K562 (cell line): ENCODE measurements at regions not wholly inside any gene's neighbourhood (a gene's known extent, or its start where the extent isn't known, plus 50 kb on each side); places are given as distances from the start of the nearest gene placed in this dataset.

Source experiments
- ATAC-seq: fragments of 200-7000 bp; cut with Tn5 transposase; 3 replicates; pipeline ENCODE4 v1.9.1; 2020; ENCODE audit warnings: moderate library complexity
- BruUV-seq: library from RNA; stranded (reverse); fragments of 400-500 nt; replicated peaks from 2 replicates; lab custom pipeline; 2021; lab: Mats Ljungman, UMichigan
- CTCF ChIA-PET: fragments of 300-600 bp; formaldehyde crosslinking; extraction: SDS; loops from one replicate; lab custom pipeline; 2021; ENCODE audit warnings: low intra/inter-chr PET ratio; lab: Yijun Ruan, JAX
- POLR2A ChIA-PET: fragments of 300-600, 350-650 bp; sonication (Branson Sonifier 250); formaldehyde crosslinking; extraction: SDS; loops from one replicate; lab custom pipeline; 2021; ENCODE audit warnings: antibody characterized with exemption, inconsistent platforms; lab: Yijun Ruan, JAX
- DNase-seq, 4 experiments: peaks; one replicate each; pipeline versions ENCODE4 v3.0.0 to v3.0.0-alpha.2; 2011 to 2018; ENCODE audit warnings: low spot score in 3 of 4, mixed read lengths in 3 of 4; ENCODE audit errors: extremely low read depth in 1 of 4
- FAIRE-seq: peaks from 2 replicates; lab custom pipeline; 2011; peaks lifted over from hg19 to GRCh38; lab: Jason Lieb, UNC
- H2AFZ ChIP-seq: 2 replicates; pipeline ENCODE4 v1.6.0; 2011; ENCODE audit warnings: low read depth, low read length, control low read depth, inconsistent platforms
- H3K27ac ChIP-seq: fragments of 200-600 bp; 3 replicates; pipeline ENCODE4 v1.8.0; 2011; ENCODE audit warnings: low read depth, mild to moderate bottlenecking, control low read depth, inconsistent platforms, low read length, moderate library complexity, mixed read lengths; ENCODE audit errors: extremely low read depth
- H3K27me3 ChIP-seq, 2 experiments: fragments of 300-600 bp in 1 of 2; 2 replicates in 1 of 2; 3 replicates in 1 of 2; pipeline versions ENCODE4 v1.6.0 to v1.8.0; 2011; ENCODE audit warnings: inconsistent platforms in 2 of 2, low read length in 2 of 2, mild to moderate bottlenecking in 1 of 2, mixed read lengths in 1 of 2, moderate library complexity in 1 of 2; ENCODE audit not compliant: control insufficient read depth in 2 of 2, insufficient read depth in 2 of 2
- H3K36me3 ChIP-seq: fragments of 300-600 bp; 3 replicates; pipeline ENCODE4 v1.8.0; 2011; ENCODE audit warnings: mild to moderate bottlenecking, low read length, inconsistent platforms; ENCODE audit not compliant: control insufficient read depth, insufficient read depth
- H3K4me1 ChIP-seq, 2 experiments: fragments of 200-600 bp in 1 of 2; replicated peaks in 1 of 2; 2 replicates in 1 of 2; 3 replicates in 1 of 2; pipeline versions ENCODE4 v1.5.1 to v1.8.0; 2011; ENCODE audit warnings: inconsistent platforms in 2 of 2, low read length in 2 of 2, mild to moderate bottlenecking in 1 of 2, mixed read lengths in 1 of 2, moderate library complexity in 1 of 2; ENCODE audit not compliant: control insufficient read depth in 2 of 2, insufficient read depth in 2 of 2
- H3K4me2 ChIP-seq: 2 replicates; pipeline ENCODE4 v1.6.1; 2011; ENCODE audit warnings: low read length, control low read depth, inconsistent platforms, mixed read lengths; ENCODE audit not compliant: insufficient read depth
- H3K4me3 ChIP-seq: fragments of 200-600 bp; sonication (generic), shearing (Covaris generic); 2 replicates; pipeline ENCODE4 v1.5.1; 2016; ENCODE audit warnings: control low read depth, inconsistent platforms
- H3K79me2 ChIP-seq: fragments of 200-600 bp; 3 replicates; pipeline ENCODE4 v1.8.0; 2011; ENCODE audit warnings: low read length, inconsistent platforms; ENCODE audit not compliant: control insufficient read depth, insufficient read depth
- H3K9ac ChIP-seq, 2 experiments: 2 replicates each; pipeline versions ENCODE4 v1.6.0 to v1.6.1; 2011; ENCODE audit warnings: low read depth in 2 of 2, low read length in 2 of 2, control low read depth in 1 of 2, inconsistent platforms in 1 of 2, mild to moderate bottlenecking in 1 of 2, mixed read lengths in 1 of 2; ENCODE audit not compliant: insufficient read depth in 1 of 2
- H3K9me1 ChIP-seq: one replicate; pipeline ENCODE4 v1.6.0; 2011; ENCODE audit warnings: inconsistent platforms, mild to moderate bottlenecking, low read length, moderate library complexity; ENCODE audit not compliant: control insufficient read depth, insufficient read depth
- H3K9me3 ChIP-seq: replicated peaks from 2 replicates; pipeline ENCODE4 v1.5.1; 2011; ENCODE audit warnings: low read depth, low read length, inconsistent platforms; ENCODE audit not compliant: control insufficient read depth, insufficient read depth
- H4K20me1 ChIP-seq: replicated peaks from 2 replicates; pipeline ENCODE4 v1.6.1; 2011; ENCODE audit warnings: low read length, inconsistent platforms, mixed read lengths; ENCODE audit not compliant: control insufficient read depth, insufficient read depth
- ASH1L ChIP-seq: fragments of 450-650 bp; IDR thresholded peaks from 2 replicates; pipeline ENCODE4 v1.6.1; 2018; ENCODE audit warnings: borderline replicate concordance, mild to moderate bottlenecking, low read depth; ENCODE audit not compliant: partially characterized antibody
- FOXA3 ChIP-seq, 2 experiments: fragments of 450-650 bp in 1 of 2; sonication (generic) in 1 of 2; formaldehyde crosslinking; IDR thresholded peaks in 1 of 2; conservative IDR thresholded peaks in 1 of 2; 2 replicates each; pipeline versions ENCODE4 v1.4.0 to v1.8.0; 2020 to 2022; ENCODE audit warnings: mild to moderate bottlenecking in 2 of 2, missing genetic modification reagents in 1 of 2
- SMARCB1 ChIP-seq: IDR thresholded peaks from 2 replicates; pipeline ENCODE4 v1.6.1; 2011; ENCODE audit warnings: improper control_type of control experiment, low read depth; ENCODE audit not compliant: insufficient read length
- SP2 ChIP-seq: IDR thresholded peaks from 2 replicates; pipeline ENCODE4 v1.6.1; 2011; ENCODE audit warnings: mild to moderate bottlenecking, low read depth, low read length, moderate library complexity; ENCODE audit not compliant: poor library complexity, severe bottlenecking; ENCODE audit errors: extremely low read depth
- ZNF232 ChIP-seq: sonication (generic); formaldehyde crosslinking; IDR thresholded peaks from 2 replicates; pipeline ENCODE4 v1.8.0; 2022; ENCODE audit warnings: mild to moderate bottlenecking, missing genetic modification reagents
- WGBS: fragments of 100-300 bp; shearing (Covaris generic); methylation state at CpG from one replicate; pipeline ENCODE4 v1.1.6; 2016; ENCODE audit warnings: low coverage, mixed read lengths; ENCODE audit not compliant: insufficient coverage; ENCODE audit errors: missing lambda C conversion rate; 5-methylcytosine and 5-hydroxymethylcytosine counted together
- in situ Hi-C: fragments of 300-500 bp; cut with MboI; formaldehyde crosslinking; loops from 4 replicates; pipeline ENCODE4 v1.15.0; 2018; ENCODE audit warnings: inconsistent platforms, mixed read lengths
- intact Hi-C: fragments of 100-400 bp; cut with micrococcal nuclease; formaldehyde crosslinking; loops from 2 replicates; pipeline ENCODE4 v1.14.2; 2022
- TF ChIP-seq, protein P1 (sequence below): fragments of 250-450 bp; sonication (Bioruptor Pico); IDR thresholded peaks from 2 replicates; pipeline ENCODE4 v1.4.0; 2020; ENCODE audit warnings: mild to moderate bottlenecking, moderate library complexity
- TF ChIP-seq, protein P2 (sequence below): sonication (generic); formaldehyde crosslinking; IDR thresholded peaks from 2 replicates; pipeline ENCODE4 v1.8.0; 2022; ENCODE audit warnings: mild to moderate bottlenecking, missing genetic modification reagents
- TF ChIP-seq, protein P3 (sequence below): fragments of 450-650 bp; IDR thresholded peaks from 2 replicates; pipeline ENCODE4 v1.6.1; 2016; ENCODE audit warnings: missing biosample characterization, missing genetic modification characterization
- TF ChIP-seq, protein P4 (sequence below), 2 experiments: fragments of 450-650 bp; conservative IDR thresholded peaks; 2 replicates each; pipeline ENCODE4 v1.6.1; 2017; ENCODE audit warnings: mild to moderate bottlenecking in 2 of 2, moderate library complexity in 2 of 2
- TF ChIP-seq, protein P5 (sequence below), 2 experiments: fragments of 150-350 bp in 1 of 2; IDR thresholded peaks; 2 replicates each; pipeline ENCODE4 v1.6.1; 2012 to 2016; ENCODE audit warnings: low read depth in 2 of 2, low read length in 2 of 2, mild to moderate bottlenecking in 1 of 2, moderate library complexity in 1 of 2

DNA sequence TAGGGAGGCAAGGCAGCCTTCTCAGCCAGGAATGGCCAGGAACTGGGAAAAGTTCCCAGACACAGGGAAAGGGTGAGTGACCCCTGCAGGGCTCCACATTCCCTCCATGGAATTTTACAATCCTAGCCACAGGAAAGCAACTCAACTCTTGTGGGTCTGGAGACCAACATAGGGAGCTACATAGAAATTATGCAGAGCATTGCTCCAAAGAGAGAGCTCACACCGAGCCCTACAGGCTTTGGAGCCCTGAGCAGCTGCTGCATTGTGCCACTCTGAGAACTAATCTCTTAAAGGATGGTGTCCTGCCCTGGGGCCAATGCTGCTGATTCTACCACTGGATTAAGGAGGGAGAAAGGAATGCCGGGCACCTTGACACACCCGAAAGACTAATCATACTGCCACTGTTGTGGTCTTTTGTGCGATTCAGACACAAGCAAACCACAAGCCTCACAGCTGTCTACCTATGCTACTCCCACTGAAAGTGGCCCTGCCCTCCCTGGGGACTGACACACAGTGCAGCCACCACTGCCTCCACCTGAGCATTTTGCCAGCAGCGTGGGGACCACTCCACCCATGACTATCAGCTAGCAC, 1089.8 kb upstream of the NUDT12 start:
- H3K79me2 ChIP-seq: no peaks in the 10 kb centered on the region
- no peaks in the 10 kb centered on the region; the same call in 1 of the 2 replicates for H3K9me3 ChIP-seq
- no peak overlapping the region for H3K4me3 ChIP-seq
- no peaks in the 10 kb centered on the region for H3K4me1 ChIP-seq
- ChIA-PET CTCF (no interaction called here), POLR2A (no interaction called here)
- intact Hi-C loops: no loop called here
- in situ Hi-C loops: no loop called here
- no peak overlapping the region for H3K9ac ChIP-seq
- no peaks in the 10 kb centered on the region for H3K9me1 ChIP-seq
- no peak overlapping the region for H2AFZ ChIP-seq
- 0% methylated on average over 5 of the region's 5 CpGs for WGBS
- DNase-seq (no peak), FAIRE-seq (no peak), ATAC-seq (no peak)
- H3K36me3 ChIP-seq: no peaks in the 10 kb centered on the region
- no peaks in the 10 kb centered on the region for H3K27me3 ChIP-seq
- no peaks in the 10 kb centered on the region for H4K20me1 ChIP-seq
- BruUV-seq: no TSS peak
- TF ChIP-seq SP2 (no peak), ZNF232 (CRISPR knock-in tag) (no peak), ASH1L (no peak), SMARCB1 (no peak), FOXA3 (CRISPR knock-in tag; conservative IDR thresholded peaks at IDR 0.05 in 1 of 2, IDR thresholded peaks at IDR 0.05 in 1 of 2) (no peak)
- TF ChIP-seq, protein P1, sequence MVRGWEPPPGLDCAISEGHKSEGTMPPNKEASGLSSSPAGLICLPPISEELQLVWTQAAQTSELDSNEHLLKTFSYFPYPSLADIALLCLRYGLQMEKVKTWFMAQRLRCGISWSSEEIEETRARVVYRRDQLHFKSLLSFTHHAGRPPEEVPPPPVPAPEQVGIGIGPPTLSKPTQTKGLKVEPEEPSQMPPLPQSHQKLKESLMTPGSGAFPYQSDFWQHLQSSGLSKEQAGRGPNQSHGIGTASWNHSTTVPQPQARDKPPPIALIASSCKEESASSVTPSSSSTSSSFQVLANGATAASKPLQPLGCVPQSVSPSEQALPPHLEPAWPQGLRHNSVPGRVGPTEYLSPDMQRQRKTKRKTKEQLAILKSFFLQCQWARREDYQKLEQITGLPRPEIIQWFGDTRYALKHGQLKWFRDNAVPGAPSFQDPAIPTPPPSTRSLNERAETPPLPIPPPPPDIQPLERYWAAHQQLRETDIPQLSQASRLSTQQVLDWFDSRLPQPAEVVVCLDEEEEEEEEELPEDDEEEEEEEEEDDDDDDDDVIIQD (CRISPR knock-in tag): no peak
- TF ChIP-seq, protein P2, sequence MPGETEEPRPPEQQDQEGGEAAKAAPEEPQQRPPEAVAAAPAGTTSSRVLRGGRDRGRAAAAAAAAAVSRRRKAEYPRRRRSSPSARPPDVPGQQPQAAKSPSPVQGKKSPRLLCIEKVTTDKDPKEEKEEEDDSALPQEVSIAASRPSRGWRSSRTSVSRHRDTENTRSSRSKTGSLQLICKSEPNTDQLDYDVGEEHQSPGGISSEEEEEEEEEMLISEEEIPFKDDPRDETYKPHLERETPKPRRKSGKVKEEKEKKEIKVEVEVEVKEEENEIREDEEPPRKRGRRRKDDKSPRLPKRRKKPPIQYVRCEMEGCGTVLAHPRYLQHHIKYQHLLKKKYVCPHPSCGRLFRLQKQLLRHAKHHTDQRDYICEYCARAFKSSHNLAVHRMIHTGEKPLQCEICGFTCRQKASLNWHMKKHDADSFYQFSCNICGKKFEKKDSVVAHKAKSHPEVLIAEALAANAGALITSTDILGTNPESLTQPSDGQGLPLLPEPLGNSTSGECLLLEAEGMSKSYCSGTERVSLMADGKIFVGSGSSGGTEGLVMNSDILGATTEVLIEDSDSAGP: no peak
- TF ChIP-seq, protein P3, sequence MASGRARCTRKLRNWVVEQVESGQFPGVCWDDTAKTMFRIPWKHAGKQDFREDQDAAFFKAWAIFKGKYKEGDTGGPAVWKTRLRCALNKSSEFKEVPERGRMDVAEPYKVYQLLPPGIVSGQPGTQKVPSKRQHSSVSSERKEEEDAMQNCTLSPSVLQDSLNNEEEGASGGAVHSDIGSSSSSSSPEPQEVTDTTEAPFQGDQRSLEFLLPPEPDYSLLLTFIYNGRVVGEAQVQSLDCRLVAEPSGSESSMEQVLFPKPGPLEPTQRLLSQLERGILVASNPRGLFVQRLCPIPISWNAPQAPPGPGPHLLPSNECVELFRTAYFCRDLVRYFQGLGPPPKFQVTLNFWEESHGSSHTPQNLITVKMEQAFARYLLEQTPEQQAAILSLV: no peak
- TF ChIP-seq, protein P4, sequence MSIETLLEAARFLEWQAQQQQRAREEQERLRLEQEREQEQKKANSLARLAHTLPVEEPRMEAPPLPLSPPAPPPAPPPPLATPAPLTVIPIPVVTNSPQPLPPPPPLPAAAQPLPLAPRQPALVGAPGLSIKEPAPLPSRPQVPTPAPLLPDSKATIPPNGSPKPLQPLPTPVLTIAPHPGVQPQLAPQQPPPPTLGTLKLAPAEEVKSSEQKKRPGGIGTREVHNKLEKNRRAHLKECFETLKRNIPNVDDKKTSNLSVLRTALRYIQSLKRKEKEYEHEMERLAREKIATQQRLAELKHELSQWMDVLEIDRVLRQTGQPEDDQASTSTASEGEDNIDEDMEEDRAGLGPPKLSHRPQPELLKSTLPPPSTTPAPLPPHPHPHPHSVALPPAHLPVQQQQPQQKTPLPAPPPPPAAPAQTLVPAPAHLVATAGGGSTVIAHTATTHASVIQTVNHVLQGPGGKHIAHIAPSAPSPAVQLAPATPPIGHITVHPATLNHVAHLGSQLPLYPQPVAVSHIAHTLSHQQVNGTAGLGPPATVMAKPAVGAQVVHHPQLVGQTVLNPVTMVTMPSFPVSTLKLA (conservative IDR thresholded peaks at IDR 0.05): no peak
- TF ChIP-seq, protein P5, sequence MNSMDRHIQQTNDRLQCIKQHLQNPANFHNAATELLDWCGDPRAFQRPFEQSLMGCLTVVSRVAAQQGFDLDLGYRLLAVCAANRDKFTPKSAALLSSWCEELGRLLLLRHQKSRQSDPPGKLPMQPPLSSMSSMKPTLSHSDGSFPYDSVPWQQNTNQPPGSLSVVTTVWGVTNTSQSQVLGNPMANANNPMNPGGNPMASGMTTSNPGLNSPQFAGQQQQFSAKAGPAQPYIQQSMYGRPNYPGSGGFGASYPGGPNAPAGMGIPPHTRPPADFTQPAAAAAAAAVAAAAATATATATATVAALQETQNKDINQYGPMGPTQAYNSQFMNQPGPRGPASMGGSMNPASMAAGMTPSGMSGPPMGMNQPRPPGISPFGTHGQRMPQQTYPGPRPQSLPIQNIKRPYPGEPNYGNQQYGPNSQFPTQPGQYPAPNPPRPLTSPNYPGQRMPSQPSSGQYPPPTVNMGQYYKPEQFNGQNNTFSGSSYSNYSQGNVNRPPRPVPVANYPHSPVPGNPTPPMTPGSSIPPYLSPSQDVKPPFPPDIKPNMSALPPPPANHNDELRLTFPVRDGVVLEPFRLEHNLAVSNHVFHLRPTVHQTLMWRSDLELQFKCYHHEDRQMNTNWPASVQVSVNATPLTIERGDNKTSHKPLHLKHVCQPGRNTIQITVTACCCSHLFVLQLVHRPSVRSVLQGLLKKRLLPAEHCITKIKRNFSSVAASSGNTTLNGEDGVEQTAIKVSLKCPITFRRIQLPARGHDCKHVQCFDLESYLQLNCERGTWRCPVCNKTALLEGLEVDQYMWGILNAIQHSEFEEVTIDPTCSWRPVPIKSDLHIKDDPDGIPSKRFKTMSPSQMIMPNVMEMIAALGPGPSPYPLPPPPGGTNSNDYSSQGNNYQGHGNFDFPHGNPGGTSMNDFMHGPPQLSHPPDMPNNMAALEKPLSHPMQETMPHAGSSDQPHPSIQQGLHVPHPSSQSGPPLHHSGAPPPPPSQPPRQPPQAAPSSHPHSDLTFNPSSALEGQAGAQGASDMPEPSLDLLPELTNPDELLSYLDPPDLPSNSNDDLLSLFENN (IDR thresholded peaks at IDR 0.05; ENCODE audit: low read depth in 2 of 2, low read length in 2 of 2): no peak
- H3K27ac ChIP-seq: no peak overlapping the region
- no peak overlapping the region for H3K4me2 ChIP-seq
